Endothelial cell of umbilical vein (primary cell): ENCODE measurements at regions not wholly inside any gene's neighbourhood (a gene's known extent, or its start where the extent isn't known, plus 50 kb on each side); places are given as distances from the start of the nearest gene placed in this dataset.

ENCODE experiments used
- BruUV-seq: library from RNA; stranded (reverse); fragments of 400-500 nt; replicated peaks from 2 replicates; lab custom pipeline; 2021; lab: Mats Ljungman, UMichigan
- CTCF ChIA-PET: fragments of 300-600, 350-600 bp; sonication (Branson Sonifier 250); formaldehyde crosslinking; loops from one replicate; lab custom pipeline; 2021; ENCODE audit warnings: antibody characterized with exemption, inconsistent platforms; lab: Charles Lee
- POLR2A ChIA-PET: fragments of 300-600, 350-600 bp; sonication (Branson Sonifier 250); formaldehyde crosslinking; loops from one replicate; lab custom pipeline; 2021; ENCODE audit warnings: antibody characterized with exemption, inconsistent platforms; lab: Charles Lee
- DNase-seq: peaks from one replicate; pipeline ENCODE4 v3.0.0-alpha.2; 2011; ENCODE audit warnings: low read depth, low spot score
- FAIRE-seq: peaks from 2 replicates; lab custom pipeline; 2011; peaks lifted over from hg19 to GRCh38; lab: Jason Lieb, UNC
- H2AFZ ChIP-seq: 2 replicates; pipeline ENCODE4 v1.6.0; 2012; ENCODE audit warnings: low read depth, low read length, control low read depth, inconsistent platforms
- H3K27ac ChIP-seq: 2 replicates; pipeline ENCODE4 v1.5.1; 2011; ENCODE audit warnings: low read depth, mild to moderate bottlenecking, control low read depth, low read length, moderate library complexity; ENCODE audit not compliant: insufficient read depth
- H3K27me3 ChIP-seq, 2 experiments: 2 replicates each; pipeline versions ENCODE4 v1.6.0 to v1.6.1; 2011; ENCODE audit warnings: low read length in 2 of 2, mixed read lengths in 1 of 2; ENCODE audit not compliant: control insufficient read depth in 2 of 2, insufficient read depth in 2 of 2
- H3K36me3 ChIP-seq, 2 experiments: 2 replicates in 1 of 2; 3 replicates in 1 of 2; pipeline ENCODE4 v1.5.1; 2011; ENCODE audit warnings: low read length in 2 of 2, mild to moderate bottlenecking in 1 of 2, moderate library complexity in 1 of 2; ENCODE audit not compliant: control insufficient read depth in 2 of 2, insufficient read depth in 2 of 2; ENCODE audit errors: extremely low read depth in 1 of 2
- H3K4me1 ChIP-seq: 3 replicates; pipeline ENCODE4 v1.5.1; 2011; ENCODE audit warnings: mild to moderate bottlenecking, low read length; ENCODE audit not compliant: control insufficient read depth, insufficient read depth; ENCODE audit errors: extremely low read depth
- H3K4me2 ChIP-seq: 2 replicates; pipeline ENCODE4 v1.6.1; 2011; ENCODE audit warnings: low read length, control low read depth, mixed read lengths; ENCODE audit not compliant: insufficient read depth
- H3K4me3 ChIP-seq, 3 experiments: fragments of 200-600 bp in 1 of 3; sonication (generic), shearing (Covaris generic) in 1 of 3; replicated peaks in 1 of 3; 2 replicates each; pipeline ENCODE4 v1.5.1; 2011 to 2016; ENCODE audit warnings: control low read depth in 3 of 3, low read length in 3 of 3, mild to moderate bottlenecking in 2 of 3, inconsistent platforms in 1 of 3, low read depth in 1 of 3, moderate library complexity in 1 of 3; ENCODE audit not compliant: insufficient read depth in 1 of 3
- H3K79me2 ChIP-seq: 2 replicates; pipeline ENCODE4 v1.6.0; 2012; ENCODE audit warnings: low read length, inconsistent platforms; ENCODE audit not compliant: control insufficient read depth, insufficient read depth
- H3K9ac ChIP-seq: replicated peaks from 2 replicates; pipeline ENCODE3; 2011; ENCODE audit warnings: low read length, control low read depth; ENCODE audit not compliant: insufficient read depth; ENCODE audit errors: extremely low read depth
- H3K9me1 ChIP-seq: replicated peaks from 3 replicates; pipeline ENCODE4 v1.6.0; 2011; ENCODE audit warnings: mild to moderate bottlenecking, low read length; ENCODE audit not compliant: control insufficient read depth, insufficient read depth; ENCODE audit errors: extremely low read depth
- H3K9me3 ChIP-seq: replicated peaks from 2 replicates; pipeline ENCODE4 v1.5.1; 2012; ENCODE audit warnings: low read length, inconsistent platforms; ENCODE audit not compliant: control insufficient read depth, insufficient read depth
- H4K20me1 ChIP-seq: replicated peaks from 2 replicates; pipeline ENCODE3; 2011; ENCODE audit warnings: mild to moderate bottlenecking, low read length; ENCODE audit not compliant: control insufficient read depth, insufficient read depth; ENCODE audit errors: extremely low read depth
- EZH2 ChIP-seq: IDR thresholded peaks from 2 replicates; pipeline ENCODE4 v1.6.1; 2012; ENCODE audit warnings: borderline replicate concordance, low read depth, mild to moderate bottlenecking, moderate library complexity, low read length, inconsistent platforms; ENCODE audit not compliant: severe bottlenecking
- FOS ChIP-seq: IDR thresholded peaks from 2 replicates; pipeline ENCODE4 v1.6.1; 2011; ENCODE audit warnings: mild to moderate bottlenecking, low read length, moderate library complexity, borderline replicate concordance; ENCODE audit not compliant: insufficient read depth
- GATA2 ChIP-seq: IDR thresholded peaks from 2 replicates; pipeline ENCODE4 v1.7.0; 2011; ENCODE audit warnings: low read depth, mild to moderate bottlenecking, moderate library complexity, mixed read lengths, low read length; ENCODE audit not compliant: insufficient read length, insufficient read depth
- JUN ChIP-seq: IDR thresholded peaks from 2 replicates; pipeline ENCODE4 v1.6.1; 2011; ENCODE audit warnings: borderline replicate concordance, low read depth; ENCODE audit not compliant: insufficient read length, insufficient read depth
- MYC ChIP-seq: IDR thresholded peaks from one replicate; pipeline ENCODE4 v1.6.1; 2011; ENCODE audit warnings: mild to moderate bottlenecking, low read depth, low read length
- POLR2A ChIP-seq: IDR thresholded peaks from 2 replicates; pipeline ENCODE4 v1.6.1; 2012; ENCODE audit warnings: low read depth, mild to moderate bottlenecking, control low read depth, low read length
- POLR2AphosphoS5 ChIP-seq: IDR thresholded peaks from 2 replicates; pipeline ENCODE4 v1.6.1; 2012; ENCODE audit warnings: low read depth, mild to moderate bottlenecking, control low read depth, low read length, moderate library complexity; ENCODE audit not compliant: insufficient read depth
- dilution Hi-C: fragments of 300-500 bp; cut with MboI; formaldehyde crosslinking; loops from one replicate; pipeline ENCODE4 v1.15.0; 2019; ENCODE audit warnings: low sequenced_read_pairs; ENCODE audit not compliant: extremely low pct_ligation_motif_present
- intact Hi-C: fragments of 100-400 bp; cut with micrococcal nuclease; formaldehyde crosslinking; loops from one replicate; pipeline ENCODE4 v1.10.0; 2022
- TF ChIP-seq, protein P1 (sequence below), 2 donors: IDR thresholded peaks; 1 replicate in 1 of 2; 2 replicates in 1 of 2; pipeline ENCODE4 v1.5.1; 2011; ENCODE audit warnings: low read length in 2 of 2, mild to moderate bottlenecking in 2 of 2, moderate library complexity in 2 of 2, control low read depth in 1 of 2, inconsistent platforms in 1 of 2, low read depth in 1 of 2; ENCODE audit not compliant: insufficient read depth in 1 of 2; ENCODE audit errors: extremely low read depth in 1 of 2
- TF ChIP-seq, protein P2 (sequence below): IDR thresholded peaks from 2 replicates; pipeline ENCODE4 v1.6.1; 2011; ENCODE audit not compliant: insufficient read depth, insufficient read length

DNA sequence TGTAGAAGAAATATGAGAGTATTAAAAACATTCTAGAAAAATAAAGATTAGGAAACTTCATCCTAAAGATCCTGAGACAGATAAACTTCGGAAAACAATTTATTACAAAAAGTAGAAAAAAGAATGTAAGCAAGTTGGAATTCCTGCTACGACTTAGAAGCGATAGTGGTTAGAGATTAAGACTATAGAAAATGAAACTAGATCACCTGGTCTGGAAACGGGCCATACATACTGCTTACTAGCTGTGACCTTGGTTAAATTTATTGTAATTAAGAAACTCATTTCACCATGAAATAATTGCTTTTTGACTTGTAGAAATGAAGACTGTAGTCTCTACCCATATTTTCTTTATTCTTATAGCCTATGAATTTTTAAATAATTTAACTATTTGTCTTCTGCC is 614.1 kb downstream of the SLC16A7 start:
- Histone ChIP-seq H3K27ac (no peak overlapping the region), H3K36me3 (no peaks in the 10 kb centered on the region), H3K9ac (no peak overlapping the region), H3K27me3 (no peaks in the 10 kb centered on the region), H3K79me2 (no peaks in the 10 kb centered on the region), H3K9me3 (no peaks in the 10 kb centered on the region), H3K4me2 (no peak overlapping the region), H3K4me3 (no peak overlapping the region), H3K4me1 (no peaks in the 10 kb centered on the region), H3K9me1 (no peaks in the 10 kb centered on the region), H2AFZ (no peak overlapping the region), H4K20me1 (no peaks in the 10 kb centered on the region)
- TF ChIP-seq, protein P1, sequence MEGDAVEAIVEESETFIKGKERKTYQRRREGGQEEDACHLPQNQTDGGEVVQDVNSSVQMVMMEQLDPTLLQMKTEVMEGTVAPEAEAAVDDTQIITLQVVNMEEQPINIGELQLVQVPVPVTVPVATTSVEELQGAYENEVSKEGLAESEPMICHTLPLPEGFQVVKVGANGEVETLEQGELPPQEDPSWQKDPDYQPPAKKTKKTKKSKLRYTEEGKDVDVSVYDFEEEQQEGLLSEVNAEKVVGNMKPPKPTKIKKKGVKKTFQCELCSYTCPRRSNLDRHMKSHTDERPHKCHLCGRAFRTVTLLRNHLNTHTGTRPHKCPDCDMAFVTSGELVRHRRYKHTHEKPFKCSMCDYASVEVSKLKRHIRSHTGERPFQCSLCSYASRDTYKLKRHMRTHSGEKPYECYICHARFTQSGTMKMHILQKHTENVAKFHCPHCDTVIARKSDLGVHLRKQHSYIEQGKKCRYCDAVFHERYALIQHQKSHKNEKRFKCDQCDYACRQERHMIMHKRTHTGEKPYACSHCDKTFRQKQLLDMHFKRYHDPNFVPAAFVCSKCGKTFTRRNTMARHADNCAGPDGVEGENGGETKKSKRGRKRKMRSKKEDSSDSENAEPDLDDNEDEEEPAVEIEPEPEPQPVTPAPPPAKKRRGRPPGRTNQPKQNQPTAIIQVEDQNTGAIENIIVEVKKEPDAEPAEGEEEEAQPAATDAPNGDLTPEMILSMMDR (IDR thresholded peaks at IDR 0.05; ENCODE audit: extremely low read depth in 1 of 2, insufficient read depth in 1 of 2, low read depth in 1 of 2, low read length in 2 of 2) = no peak
- TF ChIP-seq FOS (no peak), POLR2A (no peak), EZH2 (no peak), MYC (no peak), JUN (no peak), POLR2AphosphoS5 (no peak), GATA2 (no peak)
- TF ChIP-seq, protein P2, sequence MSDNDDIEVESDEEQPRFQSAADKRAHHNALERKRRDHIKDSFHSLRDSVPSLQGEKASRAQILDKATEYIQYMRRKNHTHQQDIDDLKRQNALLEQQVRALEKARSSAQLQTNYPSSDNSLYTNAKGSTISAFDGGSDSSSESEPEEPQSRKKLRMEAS = no peak
- DNase-seq (no peak), FAIRE-seq (no peak)
- CTCF ChIA-PET = no interaction called here
- dilution Hi-C loops (no loop called here), intact Hi-C loops (no loop called here)
- BruUV-seq = no TSS peak
- POLR2A ChIA-PET = no interaction called here
